WTC11 (cell line): ENCODE measurements at regions not wholly inside any gene's neighbourhood (a gene's known extent, or its start where the extent isn't known, plus 50 kb on each side); places are given as distances from the start of the nearest gene placed in this dataset.

Source experiments
- ATAC-seq: fragments of 200-7000 bp; cut with Tn5 transposase; 2 replicates; pipeline ENCODE4 v1.10.0; 2021; ENCODE audit warnings: mild to moderate bottlenecking, moderate library complexity
- CTCF ChIA-PET: fragments of 300-600 bp; sonication (Branson Sonifier 250); formaldehyde crosslinking; loops from one replicate; lab custom pipeline; 2021; ENCODE audit warnings: antibody characterized with exemption; lab: Charles Lee
- POLR2A ChIA-PET: fragments of 350-600 bp; sonication (Branson Sonifier 250); formaldehyde crosslinking; loops from one replicate; lab custom pipeline; 2021; ENCODE audit warnings: antibody characterized with exemption; lab: Charles Lee
- DNase-seq: peaks from one replicate; pipeline ENCODE4 v3.0.0; 2021; ENCODE audit warnings: low spot score
- H3K27ac Mint-ChIP-seq: 2 replicates; pipeline ENCODE4 v1.8.0; 2021; ENCODE audit warnings: mixed read lengths
- H3K27me3 Mint-ChIP-seq: 2 replicates; pipeline ENCODE4 v1.8.0; 2021; ENCODE audit warnings: low read depth, mild to moderate bottlenecking, moderate library complexity, mixed read lengths
- H3K36me3 Mint-ChIP-seq: 2 replicates; pipeline ENCODE4 v1.8.0; 2021; ENCODE audit warnings: mixed read lengths
- H3K4me1 Mint-ChIP-seq: 2 replicates; pipeline ENCODE4 v1.8.0; 2022; ENCODE audit warnings: mixed read lengths
- H3K4me3 Mint-ChIP-seq: 2 replicates; pipeline ENCODE4 v1.8.0; 2021; ENCODE audit warnings: mild to moderate bottlenecking, moderate library complexity, mixed read lengths
- H3K9me3 Mint-ChIP-seq: 2 replicates; pipeline ENCODE4 v1.8.0; 2021; ENCODE audit warnings: mixed read lengths
- ATF3 ChIP-seq: sonication (generic); formaldehyde crosslinking; conservative IDR thresholded peaks from 2 replicates; pipeline ENCODE4 v1.8.1; 2022; ENCODE audit warnings: mild to moderate bottlenecking, missing genetic modification reagents
- ATF6 ChIP-seq: sonication (generic); formaldehyde crosslinking; IDR thresholded peaks from 2 replicates; pipeline ENCODE4 v1.8.1; 2023; ENCODE audit warnings: mild to moderate bottlenecking, missing genetic modification reagents
- CREB1 ChIP-seq: sonication (generic); formaldehyde crosslinking; IDR thresholded peaks from 2 replicates; pipeline ENCODE4 v1.8.0; 2023; ENCODE audit warnings: mild to moderate bottlenecking, missing genetic modification reagents
- ESRRA ChIP-seq: sonication (generic); formaldehyde crosslinking; IDR thresholded peaks from 2 replicates; pipeline ENCODE4 v1.8.1; 2022; ENCODE audit warnings: mild to moderate bottlenecking, missing genetic modification reagents, borderline replicate concordance
- FOXP1 ChIP-seq: sonication (generic); formaldehyde crosslinking; IDR thresholded peaks from 2 replicates; pipeline ENCODE4 v1.8.0; 2022; ENCODE audit warnings: missing genetic modification reagents, mild to moderate bottlenecking, moderate library complexity, borderline replicate concordance
- HMGA2 ChIP-seq: fragments of 250-450 bp; sonication (Bioruptor Pico); IDR thresholded peaks from 2 replicates; pipeline ENCODE4 v1.4.0; 2021; ENCODE audit warnings: mild to moderate bottlenecking, moderate library complexity
- IRF2 ChIP-seq: sonication (generic); formaldehyde crosslinking; IDR thresholded peaks from 2 replicates; pipeline ENCODE4 v1.8.0; 2022; ENCODE audit warnings: low read depth, missing genetic modification reagents, borderline replicate concordance
- MXD4 ChIP-seq: fragments of 250-450 bp; sonication (Bioruptor Pico); IDR thresholded peaks from 2 replicates; pipeline ENCODE4 v1.8.0; 2021; ENCODE audit warnings: mild to moderate bottlenecking, moderate library complexity, borderline replicate concordance
- MYBL2 ChIP-seq: sonication (generic); formaldehyde crosslinking; IDR thresholded peaks from 2 replicates; pipeline ENCODE4 v1.8.1; 2023; ENCODE audit warnings: mild to moderate bottlenecking, moderate library complexity, missing genetic modification reagents
- NFATC4 ChIP-seq: fragments of 250-450 bp; sonication (Bioruptor Pico); IDR thresholded peaks from 2 replicates; pipeline ENCODE4 v1.9.0; 2021; ENCODE audit warnings: mild to moderate bottlenecking
- PREB ChIP-seq: sonication (generic); formaldehyde crosslinking; IDR thresholded peaks from 2 replicates; pipeline ENCODE4 v1.8.1; 2022; ENCODE audit warnings: mild to moderate bottlenecking, missing genetic modification reagents, moderate library complexity, borderline replicate concordance
- PRRX2 ChIP-seq: fragments of 250-450 bp; sonication (Bioruptor Pico); IDR thresholded peaks from 2 replicates; pipeline ENCODE4 v1.8.0; 2021; ENCODE audit warnings: mild to moderate bottlenecking
- TP53 ChIP-seq: sonication (generic); formaldehyde crosslinking; IDR thresholded peaks from 2 replicates; pipeline ENCODE4 v1.8.1; 2023; ENCODE audit warnings: mild to moderate bottlenecking, missing genetic modification reagents
- ZBTB21 ChIP-seq: sonication (generic); formaldehyde crosslinking; IDR thresholded peaks from 2 replicates; pipeline ENCODE4 v1.8.1; 2023; ENCODE audit warnings: mild to moderate bottlenecking, missing genetic modification reagents, borderline replicate concordance
- ZBTB43 ChIP-seq: sonication (generic); formaldehyde crosslinking; IDR thresholded peaks from 2 replicates; pipeline ENCODE4 v1.8.1; 2023; ENCODE audit warnings: mild to moderate bottlenecking, missing genetic modification reagents
- ZNF232 ChIP-seq: sonication (generic); formaldehyde crosslinking; IDR thresholded peaks from 2 replicates; pipeline ENCODE4 v1.8.0; 2022; ENCODE audit warnings: mild to moderate bottlenecking, missing genetic modification reagents
- ZNF263 ChIP-seq: sonication (generic); formaldehyde crosslinking; IDR thresholded peaks from 2 replicates; pipeline ENCODE4 v1.8.1; 2022; ENCODE audit warnings: low read depth, mild to moderate bottlenecking, moderate library complexity, missing genetic modification reagents
- ZNF425 ChIP-seq: fragments of 250-450 bp; sonication (Bioruptor Pico); conservative IDR thresholded peaks from 2 replicates; pipeline ENCODE4 v1.9.0; 2021; ENCODE audit warnings: mild to moderate bottlenecking
- ZNF512 ChIP-seq: sonication (generic); formaldehyde crosslinking; IDR thresholded peaks from 2 replicates; pipeline ENCODE4 v1.8.1; 2022; ENCODE audit warnings: missing genetic modification reagents, borderline replicate concordance

GRCh38 chr7:4450483-4450882 lies 231.6 kb upstream of the FOXK1 start (continued):
- no peak for TF ChIP-seq MXD4 (CRISPR knock-in tag)

- Mint-ChIP-seq H3K4me1 (peaks cover 12% of the 10 kb centered on the region), H3K27ac (no peak overlapping the region), H3K27me3 (no peaks in the 10 kb centered on the region; the same call in 1 of the 2 replicates), H3K9me3 (peaks cover 11% of the 10 kb centered on the region), H3K4me3 (no peak overlapping the region), H3K36me3 (peaks cover 7% of the 10 kb centered on the region)
- DNase-seq (no peak), ATAC-seq (0 out of 2 replicates have a peak, but pooled peaks have one; percentile 28)
- TF ChIP-seq IRF2 (no peak), ZNF232 (CRISPR knock-in tag) (no peak), ATF6 (CRISPR knock-in tag) (no peak), NFATC4 (no peak), HMGA2 (CRISPR knock-in tag) (no peak), PREB (CRISPR knock-in tag) (no peak), CREB1 (CRISPR knock-in tag) (no peak), PRRX2 (CRISPR knock-in tag) (no peak), ZNF425 (CRISPR knock-in tag) (no peak)
- CTCF ChIA-PET, result no interaction called here
- POLR2A ChIA-PET, result interaction anchor here (0.7 kb wide), 1 partner anchor 58 kb away, joined by 3 read pairs; no protein-coding TSS in a partner anchor
These were observed 221.5 kb upstream of the FOXK1 start for GRCh38 chr7:4460597-4460996.

- TF ChIP-seq MYBL2 (CRISPR knock-in tag), result no peak
- no peak for TF ChIP-seq ESRRA (CRISPR knock-in tag)
- TF ChIP-seq ZNF512 (CRISPR knock-in tag), result no peak
- no peak for TF ChIP-seq ZBTB43 (CRISPR knock-in tag)
- TF ChIP-seq FOXP1 (CRISPR knock-in tag), result no peak
- no peak for TF ChIP-seq ZBTB21 (CRISPR knock-in tag)
- TF ChIP-seq TP53 (CRISPR knock-in tag), result no peak
- TF ChIP-seq ZNF232 (CRISPR knock-in tag), result no peak
- no peak for TF ChIP-seq ZNF263
- no peak for TF ChIP-seq HMGA2 (CRISPR knock-in tag)
- TF ChIP-seq ATF3, result no peak
- TF ChIP-seq, all 79 proteins: peak for 0
- H3K4me3 Mint-ChIP-seq, result no peak overlapping the region
- peaks cover 11% of the 10 kb centered on the region for H3K9me3 Mint-ChIP-seq
- POLR2A ChIA-PET, result no interaction called here
- no peaks in the 10 kb centered on the region; the same call in 1 of the 2 replicates for H3K27me3 Mint-ChIP-seq
- CTCF ChIA-PET, result no interaction called here
- H3K4me1 Mint-ChIP-seq, result peaks cover 12% of the 10 kb centered on the region
- H3K36me3 Mint-ChIP-seq, result peaks cover 7% of the 10 kb centered on the region
- no peak overlapping the region for H3K27ac Mint-ChIP-seq
- DNase-seq, result no peak
- no peak for ATAC-seq
These were observed 220.6 kb upstream of the FOXK1 start for GRCh38 chr7:4461531-4461930.
